Natural killer cell (primary cell): ENCODE measurements at regions not wholly inside any gene's neighbourhood (a gene's known extent, or its start where the extent isn't known, plus 50 kb on each side); places are given as distances from the start of the nearest gene placed in this dataset.

Source experiments
- ATAC-seq, 3 donors: fragments of 150-1000 bp in 2 of 3; fragments of 200-7000 bp in 1 of 3; cut with Tn5 transposase; 1 replicate in 1 of 3; 2 replicates in 2 of 3; pipeline ENCODE4 v1.10.0; 2021; ENCODE audit warnings: mild to moderate bottlenecking in 2 of 3, moderate library complexity in 2 of 3
- DNase-seq, 2 donors: peaks; one replicate each; pipeline versions ENCODE4 v3.0.0 to v3.0.0-alpha.2; 2013 to 2021; ENCODE audit warnings: mixed read lengths in 1 of 2
- H3K27ac ChIP-seq: one replicate; pipeline ENCODE4 v1.5.1; 2013; ENCODE audit warnings: mild to moderate bottlenecking, low read length
- H3K27me3 ChIP-seq: one replicate; pipeline ENCODE4 v1.6.1; 2013; ENCODE audit warnings: low read length; ENCODE audit not compliant: control insufficient read depth, insufficient read depth
- H3K36me3 ChIP-seq: one replicate; pipeline ENCODE4 v1.6.1; 2013; ENCODE audit warnings: low read length; ENCODE audit not compliant: control insufficient read depth, insufficient read depth
- H3K4me1 ChIP-seq: one replicate; pipeline ENCODE4 v1.6.1; 2013; ENCODE audit warnings: low read length; ENCODE audit not compliant: control insufficient read depth, insufficient read depth
- H3K4me3 ChIP-seq: one replicate; pipeline ENCODE4 v1.5.1; 2013; ENCODE audit warnings: low read length
- H3K9me3 ChIP-seq: one replicate; pipeline ENCODE4 v1.6.1; 2013; ENCODE audit warnings: low read length; ENCODE audit not compliant: control insufficient read depth, insufficient read depth
- H3K27ac Mint-ChIP-seq, 2 donors: one replicate each; pipeline ENCODE4 v1.8.0; 2022; ENCODE audit warnings: mild to moderate bottlenecking in 2 of 2, mixed read lengths in 2 of 2, moderate library complexity in 1 of 2
- H3K27me3 Mint-ChIP-seq, 2 donors: one replicate each; pipeline ENCODE4 v1.8.0; 2022; ENCODE audit warnings: low read depth in 2 of 2, mixed read lengths in 2 of 2
- H3K36me3 Mint-ChIP-seq: one replicate; pipeline ENCODE4 v1.8.0; 2022; ENCODE audit warnings: mixed read lengths
- H3K4me1 Mint-ChIP-seq, 2 donors: one replicate each; pipeline ENCODE4 v1.8.0; 2022; ENCODE audit warnings: mixed read lengths in 2 of 2
- H3K4me3 Mint-ChIP-seq: one replicate; pipeline ENCODE4 v1.8.0; 2022; ENCODE audit warnings: mild to moderate bottlenecking, moderate library complexity, mixed read lengths
- H3K9me3 Mint-ChIP-seq, 2 donors: one replicate each; pipeline ENCODE4 v1.8.0; 2022; ENCODE audit warnings: mixed read lengths in 2 of 2
- CTCF ChIP-seq: fragments of 200-600 bp; IDR thresholded peaks from one replicate; pipeline ENCODE4 v1.8.0; 2022; ENCODE audit warnings: antibody characterized with exemption
- WGBS: methylation state at CpG from one replicate; pipeline ENCODE4 v1.1.7; 2013; ENCODE audit warnings: missing lambda C conversion rate; ENCODE audit not compliant: insufficient coverage; 5-methylcytosine and 5-hydroxymethylcytosine counted together
- intact Hi-C: fragments of 100-400 bp; cut with micrococcal nuclease; formaldehyde crosslinking; loops from one replicate; pipeline ENCODE4 v1.14.2; 2022

GRCh38 chr2:34403512-34403911 is 804.4 kb upstream of the FAM98A start:
- Histone ChIP-seq H3K27ac (no peak overlapping the region), H3K4me3 (no peak overlapping the region), H3K27me3 (no peaks in the 10 kb centered on the region), H3K9me3 (no peaks in the 10 kb centered on the region), H3K36me3 (no peaks in the 10 kb centered on the region), H3K4me1 (no peaks in the 10 kb centered on the region)
- Mint-ChIP-seq H3K36me3 (no peaks in the 10 kb centered on the region), H3K4me3 (no peak overlapping the region), H3K4me1 (no peaks in the 10 kb centered on the region), H3K9me3 (peaks cover 5 to 10% of the 10 kb centered on the region in 2 donors), H3K27me3 (no peaks in the 10 kb centered on the region), H3K27ac (no peak overlapping the region)
- WGBS: no CpG with 5 or more reads among the region's 2 CpGs
- no peak for DNase-seq
- no peak for ATAC-seq
- intact Hi-C loops: no loop called here
- TF ChIP-seq CTCF: no peak

- TF ChIP-seq CTCF: no peak
- no peak for ATAC-seq
- Mint-ChIP-seq H3K27me3 (no peaks in the 10 kb centered on the region), H3K4me1 (no peaks in the 10 kb centered on the region), H3K36me3 (no peaks in the 10 kb centered on the region), H3K9me3 (peaks cover 5 to 9% of the 10 kb centered on the region in 2 donors), H3K4me3 (no peak overlapping the region), H3K27ac (no peak overlapping the region)
- H3K36me3 ChIP-seq: no peaks in the 10 kb centered on the region
- H3K4me3 ChIP-seq: no peak overlapping the region
- intact Hi-C loops: no loop called here
- no peak overlapping the region for H3K27ac ChIP-seq
- H3K27me3 ChIP-seq: no peaks in the 10 kb centered on the region
- no peak for DNase-seq
- no peaks in the 10 kb centered on the region for H3K9me3 ChIP-seq
- WGBS: 100% methylated on average over 2 of the region's 3 CpGs
- H3K4me1 ChIP-seq: no peaks in the 10 kb centered on the region
Measured at GRCh38 chr2:34402376-34402775, 803.3 kb upstream of the FAM98A start.

GRCh38 chr2:34401186-34401585 is 802.1 kb upstream of the FAM98A start:
- ATAC-seq: no peak
- no peak overlapping the region for H3K4me3 ChIP-seq
- H3K27ac ChIP-seq: no peak overlapping the region
- Mint-ChIP-seq H3K4me1 (no peaks in the 10 kb centered on the region), H3K27ac (no peak overlapping the region), H3K36me3 (no peaks in the 10 kb centered on the region), H3K9me3 (peaks cover 5 to 9% of the 10 kb centered on the region in 2 donors), H3K4me3 (no peak overlapping the region), H3K27me3 (no peaks in the 10 kb centered on the region)
- no peaks in the 10 kb centered on the region for H3K27me3 ChIP-seq
- DNase-seq: no peak
- TF ChIP-seq CTCF: no peak
- intact Hi-C loops: no loop called here
- WGBS: 77% methylated on average over 5 of the region's 5 CpGs
- no peaks in the 10 kb centered on the region for H3K4me1 ChIP-seq
- H3K36me3 ChIP-seq: no peaks in the 10 kb centered on the region
- no peaks in the 10 kb centered on the region for H3K9me3 ChIP-seq

GRCh38 chr2:34388446-34388845 is 789.3 kb upstream of the FAM98A start:
- 70% methylated on average over 2 of the region's 2 CpGs for WGBS
- intact Hi-C loops: no loop called here
- Histone ChIP-seq H3K4me3 (no peak overlapping the region), H3K36me3 (no peaks in the 10 kb centered on the region), H3K9me3 (peaks cover 2% of the 10 kb centered on the region), H3K4me1 (no peaks in the 10 kb centered on the region), H3K27ac (no peak overlapping the region), H3K27me3 (no peaks in the 10 kb centered on the region)
- TF ChIP-seq CTCF: no peak
- no peaks in the 10 kb centered on the region for H3K27me3 Mint-ChIP-seq
- H3K4me1 Mint-ChIP-seq: no peaks in the 10 kb centered on the region
- H3K27ac Mint-ChIP-seq: no peak overlapping the region
- no peak overlapping the region for H3K4me3 Mint-ChIP-seq
- peaks cover 11% of the 10 kb centered on the region for H3K36me3 Mint-ChIP-seq
- peaks cover 27 to 28% of the 10 kb centered on the region in 2 donors for H3K9me3 Mint-ChIP-seq
- DNase-seq: no peak
- no peak for ATAC-seq
